MCF 10A (cell line): ENCODE measurements at regions not wholly inside any gene's neighbourhood (a gene's known extent, or its start where the extent isn't known, plus 50 kb on each side); places are given as distances from the start of the nearest gene placed in this dataset.

ENCODE experiments used
- BruUV-seq: library from RNA; stranded (reverse); fragments of 400-500 nt; replicated peaks from 2 replicates; lab custom pipeline; 2021; lab: Mats Ljungman, UMichigan
- CTCF ChIA-PET: fragments of 300-600 bp; sonication (Branson Sonifier 250); formaldehyde crosslinking; extraction: SDS; loops from one replicate; lab custom pipeline; 2021; ENCODE audit warnings: antibody characterized with exemption, inconsistent platforms; lab: Yijun Ruan, JAX
- POLR2A ChIA-PET: fragments of 300-600, 350-650 bp; sonication (Branson Sonifier 250); formaldehyde crosslinking; extraction: SDS; loops from one replicate; lab custom pipeline; 2020; ENCODE audit warnings: antibody characterized with exemption, inconsistent platforms; lab: Yijun Ruan, JAX
- DNase-seq: peaks from one replicate; pipeline ENCODE4 v3.0.0-alpha.2; 2018; ENCODE audit not compliant: unreplicated experiment
- H3K27ac Mint-ChIP-seq: one replicate; pipeline ENCODE4 v1.8.0; 2022; ENCODE audit warnings: mild to moderate bottlenecking, low read depth, mixed read lengths; ENCODE audit not compliant: unreplicated experiment
- H3K27me3 Mint-ChIP-seq: one replicate; pipeline ENCODE4 v1.8.0; 2022; ENCODE audit warnings: mixed read lengths; ENCODE audit not compliant: insufficient read depth, unreplicated experiment
- H3K36me3 Mint-ChIP-seq: one replicate; pipeline ENCODE4 v1.8.0; 2022; ENCODE audit warnings: mild to moderate bottlenecking, moderate library complexity, mixed read lengths; ENCODE audit not compliant: insufficient read depth, unreplicated experiment
- H3K4me1 Mint-ChIP-seq: one replicate; pipeline ENCODE4 v1.8.0; 2022; ENCODE audit warnings: mixed read lengths; ENCODE audit not compliant: insufficient read depth, unreplicated experiment
- H3K4me3 Mint-ChIP-seq: one replicate; pipeline ENCODE4 v1.8.0; 2022; ENCODE audit warnings: mild to moderate bottlenecking, moderate library complexity, mixed read lengths; ENCODE audit not compliant: unreplicated experiment
- H3K9me3 Mint-ChIP-seq: one replicate; pipeline ENCODE4 v1.8.0; 2022; ENCODE audit warnings: mixed read lengths; ENCODE audit not compliant: unreplicated experiment
- intact Hi-C: fragments of 100-400 bp; cut with micrococcal nuclease; formaldehyde crosslinking; loops from 2 replicates; pipeline ENCODE4 v1.14.1; 2022
- TF ChIP-seq, protein P1 (sequence below): fragments of 200-600 bp; IDR thresholded peaks from one replicate; pipeline ENCODE4 v1.8.0; 2022; ENCODE audit warnings: antibody characterized with exemption, mild to moderate bottlenecking; ENCODE audit not compliant: unreplicated experiment

DNA sequence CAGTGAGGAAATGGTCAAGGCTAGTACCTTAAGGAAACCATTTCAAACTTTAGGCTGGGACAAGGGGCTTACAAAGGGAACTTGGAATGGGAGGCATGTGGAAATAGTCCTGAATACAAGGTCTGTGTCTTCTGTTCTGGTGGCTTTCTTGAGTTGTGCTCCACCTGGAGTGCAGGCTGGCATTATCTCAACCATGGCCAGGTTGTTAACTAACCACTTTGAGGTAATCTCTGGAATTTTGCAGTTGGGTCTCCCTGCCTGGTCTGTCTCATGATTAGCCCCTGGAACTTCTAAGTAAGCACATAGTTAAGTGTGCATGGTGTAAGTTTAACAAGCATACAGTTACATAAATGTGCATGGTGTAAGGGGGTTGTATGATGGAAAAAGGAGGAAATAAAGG lies 77.5 kb downstream of the PCDH18 start:
- no peaks in the 10 kb centered on the region for H3K36me3 Mint-ChIP-seq
- TF ChIP-seq, protein P1, sequence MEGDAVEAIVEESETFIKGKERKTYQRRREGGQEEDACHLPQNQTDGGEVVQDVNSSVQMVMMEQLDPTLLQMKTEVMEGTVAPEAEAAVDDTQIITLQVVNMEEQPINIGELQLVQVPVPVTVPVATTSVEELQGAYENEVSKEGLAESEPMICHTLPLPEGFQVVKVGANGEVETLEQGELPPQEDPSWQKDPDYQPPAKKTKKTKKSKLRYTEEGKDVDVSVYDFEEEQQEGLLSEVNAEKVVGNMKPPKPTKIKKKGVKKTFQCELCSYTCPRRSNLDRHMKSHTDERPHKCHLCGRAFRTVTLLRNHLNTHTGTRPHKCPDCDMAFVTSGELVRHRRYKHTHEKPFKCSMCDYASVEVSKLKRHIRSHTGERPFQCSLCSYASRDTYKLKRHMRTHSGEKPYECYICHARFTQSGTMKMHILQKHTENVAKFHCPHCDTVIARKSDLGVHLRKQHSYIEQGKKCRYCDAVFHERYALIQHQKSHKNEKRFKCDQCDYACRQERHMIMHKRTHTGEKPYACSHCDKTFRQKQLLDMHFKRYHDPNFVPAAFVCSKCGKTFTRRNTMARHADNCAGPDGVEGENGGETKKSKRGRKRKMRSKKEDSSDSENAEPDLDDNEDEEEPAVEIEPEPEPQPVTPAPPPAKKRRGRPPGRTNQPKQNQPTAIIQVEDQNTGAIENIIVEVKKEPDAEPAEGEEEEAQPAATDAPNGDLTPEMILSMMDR: no peak
- no peaks in the 10 kb centered on the region for H3K4me1 Mint-ChIP-seq
- ChIA-PET CTCF (interaction anchor here (0.6 to 0.8 kb wide), 2 partner anchors 167 to 169 kb away, joined by 3 read pairs; no protein-coding TSS in a partner anchor), POLR2A (interaction anchor here (0.7 kb wide), 1 partner anchor 15 kb away, joined by 3 read pairs; no protein-coding TSS in a partner anchor)
- no peaks in the 10 kb centered on the region for H3K9me3 Mint-ChIP-seq
- no peak overlapping the region for H3K27ac Mint-ChIP-seq
- H3K27me3 Mint-ChIP-seq: no peaks in the 10 kb centered on the region
- no peak for DNase-seq
- no peak overlapping the region for H3K4me3 Mint-ChIP-seq
- intact Hi-C loops: no loop called here
- BruUV-seq: no TSS peak

DNA sequence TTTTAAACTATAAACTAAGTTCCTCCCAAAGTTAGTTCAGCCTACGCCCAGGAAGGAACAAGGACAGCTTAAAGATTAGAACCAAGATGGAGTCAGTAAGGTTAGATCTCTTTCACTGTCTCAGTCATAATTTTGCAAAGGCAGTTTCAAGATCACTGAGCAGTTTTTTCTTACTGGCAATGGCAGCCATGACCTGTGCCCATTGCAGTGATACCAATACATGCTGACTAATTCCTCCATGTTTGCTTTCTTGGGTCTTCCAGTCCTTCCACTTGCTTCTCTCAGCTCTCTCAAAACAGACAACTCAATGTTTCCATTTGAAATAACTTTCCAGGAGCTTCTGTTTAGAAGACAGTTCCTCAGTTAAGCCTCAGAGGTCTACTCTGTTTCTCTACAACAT lies 79.5 kb downstream of the PCDH18 start:
- TF ChIP-seq, protein P1: no peak
- H3K36me3 Mint-ChIP-seq: no peaks in the 10 kb centered on the region
- BruUV-seq: no TSS peak
- intact Hi-C loops: no loop called here
- no peaks in the 10 kb centered on the region for H3K9me3 Mint-ChIP-seq
- no peaks in the 10 kb centered on the region for H3K27me3 Mint-ChIP-seq
- H3K27ac Mint-ChIP-seq: no peak overlapping the region
- POLR2A ChIA-PET: no interaction called here
- CTCF ChIA-PET: interaction anchor here (0.7 kb wide), 1 partner anchor 207 kb away, joined by 3 read pairs; no protein-coding TSS in a partner anchor
- no peak overlapping the region for H3K4me3 Mint-ChIP-seq
- DNase-seq: no peak
- no peaks in the 10 kb centered on the region for H3K4me1 Mint-ChIP-seq

DNA sequence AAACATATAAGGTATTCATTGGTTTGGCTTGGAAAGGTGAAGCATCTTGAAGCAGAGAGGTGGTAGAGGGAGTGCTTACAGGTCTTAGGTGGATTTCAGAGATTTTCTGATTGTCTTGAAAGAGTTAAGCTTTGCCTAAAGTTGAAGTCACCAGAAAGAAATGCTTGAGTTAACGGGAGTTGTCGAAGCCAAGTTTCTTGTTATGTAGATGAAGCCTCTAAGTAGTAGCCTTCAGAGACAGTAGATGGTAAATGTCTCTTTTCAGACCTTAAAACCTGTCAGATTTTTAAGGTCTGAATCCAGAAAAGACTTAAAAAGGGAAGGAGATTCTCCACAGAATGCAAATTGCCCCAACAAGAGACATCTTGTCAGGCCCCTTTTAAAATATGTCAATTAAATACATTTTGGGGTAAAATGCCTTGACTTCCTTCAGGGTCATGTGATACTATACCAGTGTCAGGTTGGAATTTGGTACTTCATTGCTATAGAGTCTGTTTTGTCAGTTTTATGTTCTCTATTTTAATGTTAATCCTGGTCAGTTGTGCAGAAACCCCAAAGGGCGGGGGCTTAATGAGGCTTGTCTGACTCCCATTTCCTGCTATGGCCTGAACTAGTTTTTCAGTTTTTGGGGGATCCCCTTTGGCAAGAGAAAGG lies 81.0 kb downstream of the PCDH18 start:
- TF ChIP-seq, protein P1: no peak
- Mint-ChIP-seq H3K4me3 (no peak overlapping the region), H3K36me3 (no peaks in the 10 kb centered on the region), H3K4me1 (no peaks in the 10 kb centered on the region), H3K27ac (no peak overlapping the region), H3K9me3 (no peaks in the 10 kb centered on the region), H3K27me3 (no peaks in the 10 kb centered on the region)
- ChIA-PET CTCF (interaction anchor here (0.6 kb wide), 1 partner anchor 90 kb away, joined by 4 read pairs; no protein-coding TSS in a partner anchor), POLR2A (interaction anchor here (0.7 kb wide), 1 partner anchor 11 kb away, joined by 3 read pairs; no protein-coding TSS in a partner anchor)
- no TSS peak for BruUV-seq
- intact Hi-C loops: no loop called here
- no peak for DNase-seq

DNA sequence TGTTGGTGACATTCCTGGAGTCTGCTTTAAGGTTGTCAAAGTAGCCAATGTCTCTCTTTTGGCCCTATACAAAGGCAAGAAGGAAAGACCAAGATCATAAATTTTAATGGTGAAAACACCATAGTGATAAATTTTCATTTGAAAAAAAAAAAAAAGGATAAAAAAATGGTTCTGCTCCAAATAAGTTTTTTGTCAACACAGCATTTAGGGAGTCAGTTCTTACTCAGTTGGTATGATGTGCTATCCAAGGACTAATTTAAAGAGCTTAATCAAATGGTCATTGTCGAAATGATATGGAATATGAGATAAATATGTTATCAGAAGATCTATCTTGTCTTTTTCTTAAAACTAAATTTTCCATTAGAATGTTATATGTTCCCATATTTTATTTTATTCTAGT lies 83.9 kb downstream of the PCDH18 start:
- H3K9me3 Mint-ChIP-seq: no peaks in the 10 kb centered on the region
- H3K27ac Mint-ChIP-seq: no peak overlapping the region
- no peaks in the 10 kb centered on the region for H3K27me3 Mint-ChIP-seq
- H3K36me3 Mint-ChIP-seq: no peaks in the 10 kb centered on the region
- no TSS peak for BruUV-seq
- intact Hi-C loops: no loop called here
- no peak for DNase-seq
- ChIA-PET POLR2A (interaction anchor here (0.5 kb wide), 1 partner anchor 147 kb away, joined by 3 read pairs; no protein-coding TSS in a partner anchor), CTCF (interaction anchor here (0.5 to 1.2 kb wide), 4 partner anchors 18 to 794 kb away, joined by 3 to 4 read pairs (median 3); partner anchors contain the start of genes PCDH18 and SLC7A11)
- H3K4me1 Mint-ChIP-seq: no peaks in the 10 kb centered on the region
- TF ChIP-seq, protein P1: no peak
- H3K4me3 Mint-ChIP-seq: no peak overlapping the region
